Osteocyte (in vitro differentiated cells): ENCODE measurements at regions not wholly inside any gene's neighbourhood (a gene's known extent, or its start where the extent isn't known, plus 50 kb on each side); places are given as distances from the start of the nearest gene placed in this dataset.
"Not testable (repeated sequence)": the region's sequence is repeated elsewhere in the genome, so short reads cannot be mapped to it uniquely, and the experiment has no call there.

Source experiments
- DNase-seq: peaks from one replicate; pipeline ENCODE4 v3.0.0; 2021; ENCODE audit warnings: mixed read lengths; ENCODE audit not compliant: unreplicated experiment; ENCODE audit errors: extremely low spot score
- H3K27ac Mint-ChIP-seq: one replicate; pipeline ENCODE4 v1.8.0; 2021; ENCODE audit warnings: mild to moderate bottlenecking, mixed read lengths; ENCODE audit not compliant: unreplicated experiment
- H3K27me3 Mint-ChIP-seq: one replicate; pipeline ENCODE4 v1.8.0; 2021; ENCODE audit warnings: mixed read lengths; ENCODE audit not compliant: unreplicated experiment
- H3K36me3 Mint-ChIP-seq: one replicate; pipeline ENCODE4 v1.8.0; 2021; ENCODE audit warnings: mixed read lengths; ENCODE audit not compliant: unreplicated experiment
- H3K4me1 Mint-ChIP-seq: one replicate; pipeline ENCODE4 v1.8.0; 2021; ENCODE audit warnings: mixed read lengths; ENCODE audit not compliant: unreplicated experiment
- H3K4me3 Mint-ChIP-seq: one replicate; pipeline ENCODE4 v1.8.0; 2021; ENCODE audit warnings: mild to moderate bottlenecking, moderate library complexity, mixed read lengths; ENCODE audit not compliant: unreplicated experiment
- H3K9me3 Mint-ChIP-seq: one replicate; pipeline ENCODE4 v1.8.0; 2021; ENCODE audit warnings: mixed read lengths; ENCODE audit not compliant: unreplicated experiment
- CTCF ChIP-seq: fragments of 200-600 bp; sonication (generic); IDR thresholded peaks from 2 replicates; pipeline ENCODE4 v1.5.0; 2021; ENCODE audit warnings: antibody characterized with exemption, mild to moderate bottlenecking, moderate library complexity

GRCh38 chr5:71924325-71924724 lies 182.9 kb upstream of the MAP1B start:
- TF ChIP-seq CTCF: no peak
- Mint-ChIP-seq H3K4me1 (peaks cover 28% of the 10 kb centered on the region), H3K36me3 (peaks cover 2% of the 10 kb centered on the region), H3K27ac (peak overlapping the region; percentile 91), H3K9me3 (peaks cover 14% of the 10 kb centered on the region), H3K4me3 (no peak overlapping the region), H3K27me3 (no peaks in the 10 kb centered on the region)
- DNase-seq: no peak

GRCh38 chr5:71924980-71925379 lies 182.3 kb upstream of the MAP1B start:
- H3K27ac Mint-ChIP-seq: peak overlapping the region; percentile 91
- DNase-seq: no peak
- peaks cover 2% of the 10 kb centered on the region for H3K36me3 Mint-ChIP-seq
- no peak overlapping the region for H3K4me3 Mint-ChIP-seq
- H3K4me1 Mint-ChIP-seq: peaks cover 28% of the 10 kb centered on the region
- no peaks in the 10 kb centered on the region for H3K27me3 Mint-ChIP-seq
- no peak for TF ChIP-seq CTCF
- peaks cover 14% of the 10 kb centered on the region for H3K9me3 Mint-ChIP-seq

GRCh38 chr5:71925608-71926091 lies 181.6 kb upstream of the MAP1B start:
- peak overlapping the region; percentile 91 for H3K27ac Mint-ChIP-seq
- H3K4me1 Mint-ChIP-seq: peaks cover 28% of the 10 kb centered on the region

GRCh38 chr5:71929003-71929402 lies 178.3 kb upstream of the MAP1B start:
- peaks cover 2% of the 10 kb centered on the region for H3K36me3 Mint-ChIP-seq
- DNase-seq: no peak
- no peak overlapping the region for H3K4me3 Mint-ChIP-seq
- TF ChIP-seq CTCF: no peak
- no peak overlapping the region for H3K27ac Mint-ChIP-seq
- peaks cover 5% of the 10 kb centered on the region for H3K9me3 Mint-ChIP-seq
- H3K4me1 Mint-ChIP-seq: peaks cover 36% of the 10 kb centered on the region
- no peaks in the 10 kb centered on the region for H3K27me3 Mint-ChIP-seq

More at GRCh38 chr5:71925608-71926091, 181.6 kb upstream of the MAP1B start:
- DNase-seq: no peak
- Mint-ChIP-seq H3K36me3 (peaks cover 2% of the 10 kb centered on the region), H3K4me3 (no peak overlapping the region), H3K27me3 (no peaks in the 10 kb centered on the region), H3K9me3 (peaks cover 12% of the 10 kb centered on the region)
- TF ChIP-seq CTCF: no peak

- not testable (repeated sequence) for DNase-seq, H3K36me3 Mint-ChIP-seq, H3K4me3 Mint-ChIP-seq, H3K27ac Mint-ChIP-seq, H3K27me3 Mint-ChIP-seq
- Mint-ChIP-seq H3K4me1 (peaks cover 22% of the 10 kb centered on the region), H3K9me3 (peaks cover 13% of the 10 kb centered on the region)
These were observed 176.7 kb upstream of the MAP1B start for GRCh38 chr5:71930554-71930953.
